Activated CD4-positive, CD25-positive, alpha-beta regulatory T cell treated with anti-CD3 and anti-CD28 coated beads, Interleukin-2, amount 50 U/mL, for 16 hours (primary cell): ENCODE measurements at regions not wholly inside any gene's neighbourhood (a gene's known extent, or its start where the extent isn't known, plus 50 kb on each side); places are given as distances from the start of the nearest gene placed in this dataset.

ENCODE experiments used
- DNase-seq: peaks from one replicate; pipeline ENCODE4 v3.0.0-alpha.2; 2020; ENCODE audit warnings: low read depth, low spot score

DNA sequence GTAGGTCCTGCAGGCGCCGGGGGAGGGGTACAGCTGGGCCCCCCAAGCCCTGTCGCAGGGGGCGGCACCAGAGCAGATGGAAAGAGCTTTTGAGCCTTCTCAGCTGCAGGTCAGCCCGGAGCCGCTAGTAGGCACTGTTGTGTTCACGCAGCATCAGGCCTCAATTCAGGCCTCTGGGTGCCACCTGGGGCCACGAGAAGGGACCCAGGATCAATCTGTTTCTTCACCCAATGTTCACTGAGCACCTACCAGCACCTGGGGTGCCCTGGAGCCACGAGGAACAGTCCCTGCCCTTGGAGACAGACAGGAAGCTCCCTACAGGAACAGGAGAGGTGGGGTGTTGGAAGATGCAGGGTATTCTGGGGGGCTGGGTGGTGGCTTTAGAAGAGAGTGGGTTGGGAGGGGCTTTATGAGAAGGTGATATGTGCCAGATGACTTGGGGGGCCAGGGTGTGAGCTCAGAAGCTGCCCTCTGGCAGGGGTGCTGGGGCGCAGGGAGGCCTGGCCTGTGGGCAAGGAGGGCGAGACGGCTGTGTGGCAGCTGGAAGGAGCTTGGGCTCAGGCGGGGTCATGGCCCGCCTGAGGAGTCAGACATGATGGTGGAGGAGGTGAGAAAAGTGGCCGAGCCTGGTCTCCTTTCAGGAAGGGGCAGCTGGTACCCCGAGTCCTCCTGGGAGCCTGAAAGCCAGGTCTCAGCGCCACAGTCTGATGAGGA, 121.9 kb upstream of the GSE1 start:
- no peak for DNase-seq

DNA sequence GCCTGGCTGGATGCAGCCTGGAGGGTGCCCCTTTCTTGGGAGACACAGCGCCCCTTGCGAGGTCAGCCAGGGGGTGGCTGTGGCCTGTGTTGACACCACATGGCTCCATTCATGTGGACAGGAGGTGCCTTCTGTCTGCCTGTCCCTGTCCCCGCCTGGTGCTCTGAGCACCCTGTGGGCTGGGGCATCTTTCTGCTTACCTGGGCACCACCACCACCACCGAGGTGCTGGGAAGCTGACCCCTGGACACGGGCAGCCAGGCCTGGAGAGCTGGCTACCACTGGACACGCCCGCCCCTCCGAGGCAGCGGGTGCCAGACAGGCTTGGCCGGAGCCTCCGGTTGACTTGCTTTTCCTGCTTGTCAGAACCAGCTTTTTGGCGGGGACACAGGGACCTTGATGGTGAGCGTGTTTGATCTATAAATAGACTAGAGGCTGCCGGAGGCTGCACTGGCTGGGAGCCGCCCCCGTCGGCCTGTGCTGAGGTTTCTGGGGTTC, 121.3 kb upstream of the GSE1 start:
- no peak for DNase-seq

DNA sequence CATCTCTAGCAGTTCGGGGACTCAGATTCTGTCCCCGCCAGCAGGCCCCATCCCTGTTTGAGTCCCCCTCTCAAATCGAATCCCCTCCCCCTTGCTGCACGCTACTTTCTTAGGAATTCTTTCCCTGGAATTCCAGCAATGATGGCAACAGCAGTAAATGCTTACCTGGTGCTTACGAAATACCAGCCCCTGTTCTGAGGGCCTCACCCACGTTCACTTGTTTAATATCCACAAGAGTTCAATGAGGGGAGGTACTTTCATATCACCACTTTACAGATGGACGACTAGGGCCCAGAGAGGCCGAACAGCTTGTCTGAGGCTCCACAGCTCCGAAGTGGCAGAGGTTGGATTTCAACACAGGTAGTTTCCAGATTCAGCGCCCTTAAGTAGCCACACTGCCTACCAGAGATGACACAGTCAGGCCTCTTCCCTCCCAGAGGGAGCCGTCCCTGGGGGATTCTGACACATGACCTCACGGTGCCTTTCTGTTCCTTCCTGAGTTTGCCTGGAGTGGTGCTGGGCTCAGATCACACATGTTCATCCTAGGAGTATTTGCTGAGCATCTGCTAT, 120.7 kb upstream of the GSE1 start:
- no peak for DNase-seq

DNA sequence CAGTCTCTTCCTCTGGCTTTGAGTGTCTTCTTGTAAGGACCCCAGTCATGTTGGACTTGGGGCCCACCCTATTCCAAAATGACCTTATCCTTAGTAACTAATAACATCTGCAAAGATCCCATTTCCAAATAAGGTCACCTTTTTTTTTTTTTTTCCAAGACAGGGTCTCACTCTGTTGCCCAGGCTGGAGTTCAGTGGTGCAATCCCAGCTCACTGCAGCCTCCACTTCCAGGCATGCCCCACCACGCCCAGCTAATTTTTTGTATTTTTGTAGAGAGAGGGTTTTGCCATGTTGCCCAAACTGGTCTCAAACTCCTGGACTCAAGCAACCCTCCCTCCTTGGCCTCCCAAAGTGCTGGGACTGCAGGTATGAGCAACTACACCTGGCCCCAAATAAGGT, 118.8 kb upstream of the GSE1 start:
- DNase-seq, result no peak

DNA sequence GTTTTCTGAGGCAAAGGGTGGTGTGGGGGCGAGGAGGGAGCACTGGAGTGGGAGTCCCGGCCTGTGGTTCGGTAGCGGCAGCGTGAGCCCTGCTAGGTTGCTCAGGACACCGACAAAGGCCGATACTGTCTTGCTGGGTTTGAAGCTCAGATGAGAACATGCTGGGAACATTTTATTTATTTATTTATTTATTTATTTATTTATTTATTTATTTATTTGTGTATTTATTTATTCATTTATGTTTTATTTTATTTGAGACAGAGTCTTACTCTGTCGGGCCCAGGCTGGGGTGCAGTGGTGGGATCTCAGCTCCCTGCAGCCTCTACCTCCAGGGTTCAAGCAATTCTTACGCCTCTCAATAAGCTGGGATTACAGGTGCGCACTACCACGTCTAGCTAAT, 117.9 kb upstream of the GSE1 start:
- DNase-seq, result no peak

DNA sequence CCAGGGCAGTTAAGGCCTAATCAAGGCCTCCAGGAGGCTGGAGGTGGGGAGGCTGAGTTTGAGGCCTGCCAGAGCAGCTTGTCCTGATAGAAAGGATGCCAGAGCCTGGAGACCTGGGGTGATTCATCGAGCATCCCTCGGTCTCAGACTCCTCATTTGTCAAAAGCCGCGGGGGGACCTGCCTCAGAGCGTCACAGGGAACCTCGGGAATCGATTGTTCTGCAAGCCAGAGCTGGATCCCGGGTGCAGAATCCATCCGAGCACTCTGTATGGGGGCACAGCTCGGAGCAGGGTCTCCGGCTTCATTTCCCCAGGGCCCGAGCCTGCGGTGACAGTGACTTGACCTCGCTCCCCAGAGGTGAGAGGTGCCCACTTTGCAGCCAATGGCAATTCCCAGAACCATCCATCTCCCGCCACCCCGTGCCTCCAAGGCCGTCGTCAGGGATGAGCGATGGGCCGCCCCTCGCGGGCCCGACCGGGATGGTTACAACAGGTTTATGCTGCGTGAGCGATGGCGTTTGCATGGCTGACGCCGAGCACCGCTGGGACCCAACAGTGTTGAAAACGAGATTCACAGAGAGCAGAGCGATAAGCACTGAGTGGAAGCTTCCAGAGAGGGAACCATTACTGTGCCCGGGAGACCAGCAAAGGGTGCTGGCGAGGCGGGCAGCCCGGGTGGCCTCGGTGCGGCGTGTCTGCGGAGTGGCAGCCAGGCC, 117.1 kb upstream of the GSE1 start:
- no peak for DNase-seq

DNA sequence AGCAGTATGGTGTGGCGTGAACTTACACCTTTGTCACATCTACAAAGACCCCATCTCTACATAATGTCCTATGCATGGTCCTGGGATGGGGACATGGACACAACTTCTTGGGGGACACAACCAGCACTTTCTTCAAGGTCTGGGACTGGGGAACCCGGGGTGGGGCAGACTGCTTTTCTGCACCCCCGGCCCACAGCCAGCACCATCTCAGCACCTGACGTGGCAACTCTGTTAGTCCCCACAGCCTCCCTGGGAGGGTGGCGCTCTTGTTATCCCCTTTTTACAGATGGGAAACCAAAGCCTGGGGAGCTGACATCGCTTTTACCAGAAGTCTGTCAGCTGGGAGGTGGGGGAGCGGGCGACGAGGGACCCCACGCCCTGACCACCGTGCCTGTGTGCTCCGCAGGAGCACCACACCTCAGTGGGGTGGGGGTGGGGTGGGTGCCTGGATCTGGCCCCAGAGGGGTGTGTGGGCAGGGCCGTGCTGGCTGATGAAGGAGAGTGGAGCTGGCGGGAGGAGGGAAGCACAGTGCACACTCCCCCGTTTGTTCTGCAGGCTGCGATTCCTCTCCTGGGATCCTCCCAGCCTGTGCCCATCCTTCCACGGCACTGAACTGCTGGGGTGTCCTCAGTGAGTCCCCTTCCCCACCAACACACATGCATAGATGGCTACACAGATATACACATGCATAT, 115.4 kb upstream of the GSE1 start:
- DNase-seq, result no peak

DNA sequence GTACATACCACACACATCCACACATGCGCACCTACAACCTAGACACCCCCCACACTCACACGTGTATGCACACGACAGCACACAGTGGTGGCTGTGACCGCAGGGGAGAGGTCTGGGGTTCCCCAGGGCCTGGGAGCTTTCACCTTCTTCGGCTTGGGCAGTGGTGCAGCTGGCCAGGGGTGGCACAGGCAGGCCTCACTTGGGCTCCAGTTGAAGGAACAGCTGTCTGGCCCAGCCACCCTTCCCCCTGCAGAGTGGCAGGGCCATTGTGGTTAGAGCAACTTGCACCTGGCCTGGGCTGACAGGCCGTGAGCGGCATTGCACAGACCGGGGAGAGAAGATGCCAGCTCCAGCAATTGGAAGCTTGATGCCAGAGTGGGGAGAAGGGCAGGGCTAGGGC, 114.5 kb upstream of the GSE1 start:
- no peak for DNase-seq

DNA sequence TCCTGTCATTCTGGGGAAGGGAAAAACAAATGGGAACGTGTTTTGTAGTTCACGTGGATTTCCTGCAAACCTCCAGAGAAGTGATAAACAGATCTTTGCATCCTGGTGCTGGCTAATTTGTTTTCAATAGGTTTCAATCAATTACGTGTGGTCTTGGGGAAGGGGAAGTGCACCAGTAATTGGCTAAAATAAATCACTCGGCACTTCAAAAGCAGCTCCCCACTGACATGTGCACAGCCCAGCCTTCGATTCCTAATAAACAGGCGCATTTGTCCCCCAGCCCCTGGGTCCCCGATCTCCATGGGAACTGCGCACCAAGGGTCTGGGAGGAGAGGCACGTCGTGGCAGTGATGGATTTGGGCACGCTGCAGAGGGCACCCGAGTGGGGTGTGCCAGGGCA, 112.9 kb upstream of the GSE1 start:
- no peak for DNase-seq

DNA sequence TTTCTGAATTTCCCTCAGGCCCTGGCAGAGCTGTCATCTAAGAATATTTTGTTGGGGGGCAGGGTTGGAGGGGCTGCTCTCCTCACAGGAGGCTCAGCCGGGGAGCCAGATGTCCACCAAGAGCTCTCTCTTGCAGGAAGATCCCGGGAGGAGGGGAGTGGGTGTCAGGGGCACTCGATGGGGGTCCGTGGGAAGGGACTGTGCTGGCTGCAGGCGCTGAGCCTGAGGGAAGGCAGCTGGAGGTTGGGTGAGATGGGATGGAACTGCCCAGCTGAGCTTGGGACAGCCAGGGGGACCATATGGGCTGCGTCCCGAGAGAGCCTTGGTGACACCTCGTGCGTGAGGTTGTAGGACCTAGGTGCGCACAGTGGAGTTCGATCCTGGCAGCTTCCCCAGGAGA, 111.2 kb upstream of the GSE1 start:
- DNase-seq, result no peak

DNA sequence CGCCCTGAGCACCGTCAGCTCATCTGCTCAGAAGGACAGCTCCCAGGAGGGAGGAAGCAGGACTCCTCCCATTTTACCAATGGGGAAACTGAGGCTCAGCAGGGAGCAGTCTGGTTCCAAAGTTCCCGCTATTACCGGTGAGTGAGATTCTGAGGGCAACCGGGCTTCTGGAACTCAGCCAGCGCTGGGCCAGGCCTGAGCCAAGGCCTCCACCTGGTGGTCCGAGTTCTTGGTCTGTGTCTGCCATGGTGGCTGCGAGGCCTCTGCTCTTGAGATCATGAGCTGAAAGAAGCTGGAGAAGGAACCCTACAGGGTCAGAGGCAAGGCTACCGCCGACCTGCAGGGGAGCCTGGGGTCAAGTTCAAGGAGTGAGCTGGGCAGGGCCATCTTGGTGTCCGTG, 110.8 kb upstream of the GSE1 start:
- no peak for DNase-seq

DNA sequence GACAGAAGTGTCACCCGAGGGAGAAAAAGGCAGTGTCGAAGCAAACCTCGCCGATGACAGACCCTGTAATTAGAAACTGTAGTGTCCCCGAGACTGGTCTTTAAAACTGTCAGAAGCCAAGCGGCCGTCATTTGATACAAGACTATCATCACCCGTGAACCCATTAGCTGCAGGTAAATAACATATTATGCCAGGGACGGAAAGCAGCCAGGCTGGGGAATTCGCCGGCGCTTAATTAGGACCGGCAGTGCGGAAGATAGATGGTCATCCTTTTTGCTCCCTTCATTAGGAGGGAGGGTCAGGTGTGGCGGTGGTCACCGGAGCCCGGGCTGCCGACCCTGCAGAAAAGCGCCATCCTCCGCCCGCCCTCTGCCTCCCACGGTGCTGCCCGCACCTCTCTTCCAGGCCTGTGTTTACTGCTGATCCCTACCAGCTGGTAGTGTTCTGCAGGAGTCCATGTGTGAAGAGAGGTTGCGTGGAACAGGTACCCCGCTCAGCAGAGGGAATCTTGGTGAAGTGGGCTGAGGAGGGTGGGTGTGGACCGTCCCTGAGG, 109.4 kb upstream of the GSE1 start:
- DNase-seq, result no peak

DNA sequence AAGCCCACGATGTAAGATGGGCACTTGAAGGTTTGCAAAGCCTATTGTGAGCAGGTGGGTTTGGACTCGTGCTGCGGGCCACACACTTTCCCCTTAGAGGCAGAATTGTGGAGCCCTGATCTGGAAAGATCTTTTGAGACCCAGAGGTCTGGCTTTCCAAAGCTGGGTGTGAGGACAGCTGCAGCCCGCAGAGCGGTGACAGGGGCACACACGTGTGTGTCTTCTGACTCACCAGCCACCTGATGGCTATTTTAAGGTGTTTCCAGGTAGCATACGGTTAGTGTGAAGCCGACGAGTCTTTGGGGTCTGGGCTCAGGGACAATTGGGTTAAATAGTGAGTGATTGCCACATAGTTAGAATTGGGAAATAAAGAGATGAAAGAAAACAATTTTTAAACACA, 108.9 kb upstream of the GSE1 start:
- DNase-seq, result no peak

DNA sequence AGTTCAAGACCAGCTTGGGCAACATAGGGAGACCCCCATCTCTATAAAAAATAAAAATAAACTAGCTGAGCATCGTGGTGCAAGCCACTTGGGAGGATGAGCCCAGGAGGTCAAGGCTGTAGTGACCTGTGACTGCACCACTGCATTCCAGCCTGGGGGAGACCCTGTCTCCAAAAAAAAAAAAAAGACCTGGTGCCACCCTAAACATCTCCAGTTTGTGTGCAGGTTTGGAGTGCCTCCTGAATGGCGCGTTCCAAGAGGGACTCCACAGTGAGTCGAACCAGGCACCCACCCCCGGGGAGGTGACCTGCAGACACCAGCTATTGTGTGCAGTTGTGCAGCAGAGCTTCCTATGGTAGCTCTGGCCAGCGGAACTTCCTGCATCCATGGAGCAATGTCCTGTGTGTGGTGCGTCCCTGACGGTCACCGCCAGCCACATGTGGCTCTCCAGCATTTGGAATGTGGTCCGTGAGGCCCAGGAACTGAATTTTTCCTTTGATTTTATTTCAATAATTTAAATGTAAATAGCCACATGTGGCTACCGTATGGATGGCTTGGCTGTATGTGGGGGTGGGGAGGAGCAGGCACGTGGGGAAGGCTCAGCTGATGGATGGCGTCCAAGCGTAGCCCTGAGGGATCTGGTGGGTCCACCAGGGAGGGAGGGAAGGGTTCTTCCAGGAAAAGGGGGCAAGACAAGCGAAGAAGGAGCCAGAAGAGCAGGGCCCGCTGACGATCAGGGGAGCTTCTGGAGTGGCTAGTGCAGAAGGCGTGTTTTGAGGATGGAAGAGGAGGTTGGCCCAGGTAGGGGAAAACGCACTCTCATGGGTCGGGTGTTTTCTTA, 107.1 kb upstream of the GSE1 start:
- no peak for DNase-seq

DNA sequence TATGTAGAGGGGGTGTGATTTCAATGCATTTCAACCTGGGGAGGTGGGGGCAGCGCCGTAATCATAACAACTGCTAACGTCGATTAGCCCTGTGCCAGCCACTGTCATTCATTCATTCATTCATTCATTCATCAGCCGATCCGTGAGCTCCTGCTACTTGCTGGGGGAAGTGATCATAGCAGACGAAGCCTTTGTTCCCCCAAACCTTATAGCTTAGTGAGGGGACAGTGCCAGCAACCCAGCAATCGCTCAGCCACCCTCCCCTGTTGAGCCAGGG, 106.5 kb upstream of the GSE1 start:
- no peak for DNase-seq

DNA sequence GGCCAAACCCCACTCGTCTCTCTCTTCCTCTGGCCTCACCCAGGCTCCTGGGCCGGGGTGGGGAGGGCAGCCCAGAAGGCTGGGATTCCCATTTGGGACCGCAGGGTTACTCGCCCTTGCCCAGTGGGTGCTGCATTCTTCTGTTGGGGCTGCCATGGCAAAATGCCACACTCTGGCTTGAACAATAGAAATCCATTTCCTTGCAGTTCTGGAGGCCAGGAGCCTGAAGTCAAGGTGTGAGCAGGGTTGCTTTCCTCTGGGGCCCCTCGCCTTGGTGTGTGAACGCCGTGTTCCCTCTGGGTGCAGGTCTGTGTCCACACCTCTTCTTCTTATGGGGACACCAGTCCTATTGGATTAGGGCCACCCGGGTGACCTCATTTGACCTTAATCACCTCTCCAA, 105.8 kb upstream of the GSE1 start:
- DNase-seq, result no peak

DNA sequence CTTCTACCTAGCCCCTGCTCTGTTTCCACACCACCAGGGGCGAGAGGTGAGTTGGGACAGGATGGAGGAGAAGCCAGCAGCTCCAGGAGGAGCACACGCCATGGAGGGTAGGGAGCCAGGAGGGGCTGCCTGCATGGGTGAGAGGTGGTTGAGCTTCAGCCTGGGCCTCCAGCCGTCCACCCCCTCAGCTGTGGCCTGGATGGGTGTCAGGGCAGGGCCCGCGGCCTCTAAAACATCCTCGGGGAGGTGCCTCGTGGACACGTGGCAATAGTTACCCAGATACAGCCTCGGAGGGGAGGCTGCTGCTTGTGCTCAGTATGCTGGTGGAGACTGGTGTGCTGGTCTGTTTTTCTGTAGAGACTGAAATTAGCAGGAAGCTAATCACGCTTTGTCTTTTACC, 104.7 kb upstream of the GSE1 start:
- DNase-seq, result no peak

DNA sequence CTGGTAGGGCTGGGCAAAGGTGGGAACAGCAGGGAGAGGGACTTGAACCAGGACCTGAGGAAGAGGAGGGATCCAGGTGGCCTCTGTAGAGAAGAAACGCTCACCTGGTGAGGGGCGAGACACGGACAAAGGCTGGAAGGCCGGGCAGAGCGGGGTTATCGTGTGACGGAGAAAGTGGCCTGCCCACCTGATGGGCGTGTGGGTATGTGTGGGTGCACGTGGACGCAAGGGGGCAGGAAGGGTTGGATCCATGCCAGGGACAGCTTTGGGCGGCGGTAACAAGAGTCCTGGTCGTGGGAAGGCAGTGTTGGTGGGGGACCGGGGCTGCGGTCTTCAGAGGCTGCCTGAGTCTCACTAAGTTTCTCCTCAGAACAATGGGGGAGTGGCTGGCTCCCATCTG, 104.1 kb upstream of the GSE1 start:
- no peak for DNase-seq

DNA sequence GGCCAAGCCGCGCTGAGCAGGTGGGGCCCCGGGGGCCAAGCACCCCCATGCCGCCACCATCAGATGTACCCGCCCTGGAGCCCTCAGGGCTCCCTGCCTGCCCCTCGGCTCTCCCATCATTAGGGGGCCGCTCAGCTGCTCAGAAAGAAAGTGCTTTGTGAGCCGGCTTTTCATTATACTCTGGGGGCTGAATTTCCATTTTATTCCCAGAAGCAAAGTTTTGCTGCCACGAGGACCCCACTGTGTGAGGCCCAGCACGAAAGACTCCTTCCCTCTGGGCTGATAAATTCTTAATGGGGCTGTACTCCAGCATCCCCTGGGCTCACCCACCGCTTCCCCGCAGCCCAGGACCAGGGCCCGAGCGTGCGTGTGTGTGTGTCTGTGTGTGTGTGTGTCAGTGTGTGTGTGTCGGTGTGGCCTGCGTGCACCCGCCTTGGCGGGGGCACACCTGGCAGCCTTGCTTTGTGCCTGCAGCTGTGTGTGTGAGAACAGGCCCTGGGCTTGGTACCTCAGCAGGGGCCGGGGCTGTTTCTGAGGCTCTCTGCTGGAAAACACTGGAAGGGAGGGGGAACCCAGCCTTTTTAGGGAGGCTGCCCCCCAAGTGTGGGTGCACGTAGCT, 103.0 kb upstream of the GSE1 start:
- no peak for DNase-seq

DNA sequence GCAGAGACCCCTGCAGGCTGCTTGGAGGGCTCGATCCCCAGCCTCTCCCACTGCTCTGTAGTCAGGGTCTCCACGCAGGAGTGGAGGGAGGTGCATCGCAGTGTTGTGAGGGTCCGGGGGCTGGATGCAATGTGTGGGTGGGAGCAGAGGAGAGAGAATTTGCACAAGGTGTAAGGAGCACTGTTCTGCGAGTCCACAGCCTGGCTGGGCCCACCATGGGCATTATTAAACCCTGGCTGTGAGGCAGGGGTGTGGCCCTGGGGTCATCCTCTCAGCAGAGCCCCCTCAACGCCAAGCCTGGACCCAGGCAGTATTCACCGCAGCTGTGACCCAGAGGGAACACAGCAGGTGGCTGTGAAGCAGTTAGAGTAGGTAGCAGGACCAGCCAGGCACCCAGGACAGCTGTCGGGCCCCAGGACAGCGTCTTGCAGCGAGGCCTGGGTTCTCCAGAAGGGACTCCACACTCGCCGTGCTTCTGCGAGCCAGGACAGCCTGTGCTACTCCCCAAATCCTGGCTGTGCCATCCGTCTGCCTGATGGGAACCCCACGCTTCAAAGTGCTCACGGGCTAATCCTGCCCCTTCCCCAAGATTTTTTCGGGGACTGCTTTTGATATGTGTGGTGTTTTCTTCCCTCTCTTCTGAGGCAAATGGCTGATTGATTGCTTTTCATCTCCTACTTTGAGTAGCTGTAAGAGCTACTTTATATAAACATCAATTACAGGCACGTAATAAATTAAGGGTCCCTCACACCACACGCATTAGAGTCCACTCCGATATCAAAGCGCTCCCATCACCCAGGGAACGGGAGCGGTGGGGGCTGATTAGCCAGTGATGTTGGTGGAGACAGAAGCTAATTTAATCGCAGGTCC, 100.9 kb upstream of the GSE1 start:
- no peak for DNase-seq
